Right lobe of liver (tissue), 6 donors: ENCODE measurements at regions not wholly inside any gene's neighbourhood (a gene's known extent, or its start where the extent isn't known, plus 50 kb on each side); places are given as distances from the start of the nearest gene placed in this dataset.

ENCODE experiments used
- ATAC-seq, 4 donors: fragments of 200-7000 bp; cut with Tn5 transposase; one replicate each; pipeline ENCODE4 v1.9.1; 2020; ENCODE audit warnings: mild to moderate bottlenecking in 4 of 4, moderate library complexity in 4 of 4
- DNase-seq, 3 donors: peaks; one replicate each; pipeline ENCODE4 v3.0.0-alpha.2; 2020
- H3K27ac ChIP-seq, 3 donors: fragments of 200-600 bp; one replicate each; pipeline ENCODE4 v1.8.0; 2022
- H3K27me3 ChIP-seq, 2 donors: fragments of 200-600 bp; one replicate each; pipeline ENCODE4 v1.8.0; 2022
- H3K36me3 ChIP-seq, 4 donors: fragments of 200-600 bp; sonication (generic) in 1 of 4; one replicate each; pipeline versions ENCODE4 v1.5.1 to v1.8.0; 2017 to 2022; ENCODE audit warnings: control low read depth in 1 of 4
- H3K4me1 ChIP-seq, 4 donors: fragments of 200-600 bp; sonication (generic) in 1 of 4; one replicate each; pipeline versions ENCODE4 v1.5.1 to v1.8.0; 2017 to 2022; ENCODE audit warnings: control low read depth in 1 of 4
- H3K4me3 ChIP-seq, 3 donors: fragments of 200-600 bp; one replicate each; pipeline ENCODE4 v1.8.0; 2022
- H3K9me3 ChIP-seq, 4 donors: fragments of 200-600 bp; sonication (generic) in 1 of 4; one replicate each; pipeline versions ENCODE4 v1.5.1 to v1.8.0; 2017 to 2022; ENCODE audit warnings: control low read depth in 1 of 4
- CTCF ChIP-seq, 4 donors: fragments of 200-600 bp in 3 of 4; fragments of 450-650 bp in 1 of 4; IDR thresholded peaks; one replicate each; pipeline versions ENCODE4 v1.5.1 to v1.8.0; 2016 to 2022; ENCODE audit warnings: antibody characterized with exemption in 4 of 4, mild to moderate bottlenecking in 2 of 4
- POLR2A ChIP-seq: fragments of 450-650 bp; IDR thresholded peaks from one replicate; pipeline ENCODE4 v1.6.1; 2017; ENCODE audit warnings: antibody characterized with exemption, mild to moderate bottlenecking
- WGBS: methylation state at CpG from one replicate; pipeline ENCODE4 v1.1.6; 2018; ENCODE audit warnings: low coverage, low lambda C conversion rate; ENCODE audit not compliant: insufficient coverage; ENCODE audit errors: missing lambda C conversion rate; 5-methylcytosine and 5-hydroxymethylcytosine counted together
- intact Hi-C, 2 donors: fragments of 100-400 bp; cut with DNase I; formaldehyde crosslinking; loops; one replicate each; pipeline versions ENCODE4 v1.11.2 to v1.14.1; 2022
- donor health status: DM: no; HTN: yes; CAD: no.
- donor health status: DM: no; HTN: no; CAD: no.
- donor health status: DM: no; HTN: no; CAD: no.
- donor health status: DM: no; HTN: yes; CAD: no.
- donor health status: DM: no; HTN: yes; CAD: no.

DNA sequence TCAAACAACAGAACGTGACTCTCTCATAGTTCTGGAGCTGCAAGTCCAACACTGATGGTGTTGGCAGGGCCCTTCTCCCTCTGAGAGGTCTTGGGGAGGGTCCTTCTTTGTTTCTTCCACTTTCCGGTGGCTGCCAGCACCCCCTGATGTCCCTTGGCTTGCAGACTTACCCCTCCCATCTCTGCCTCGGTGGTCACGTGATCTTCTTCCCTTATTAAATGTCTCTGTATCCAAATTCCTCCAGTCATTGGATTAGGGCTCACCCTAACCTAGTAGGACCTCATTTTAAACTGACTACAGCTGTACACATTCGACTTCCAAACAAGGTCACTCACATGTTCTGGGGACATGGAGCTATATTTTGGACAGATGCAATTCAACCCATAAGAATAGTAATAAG, 780.6 kb upstream of the SALL3 start:
- no peak overlapping the region for H3K27ac ChIP-seq
- TF ChIP-seq POLR2A = no peak
- no peak for TF ChIP-seq CTCF (IDR thresholded peaks at IDR 0.05)
- DNase-seq (no peak), ATAC-seq (no peak)
- intact Hi-C loops = no loop called here
- no peaks in the 10 kb centered on the region for H3K4me1 ChIP-seq
- no peaks in the 10 kb centered on the region for H3K36me3 ChIP-seq
- 40% methylated on average over 4 of the region's 5 CpGs for WGBS
- H3K27me3 ChIP-seq = no peaks in the 10 kb centered on the region
- H3K4me3 ChIP-seq = no peak overlapping the region
- H3K9me3 ChIP-seq = no peaks in the 10 kb centered on the region

- no peaks in the 10 kb centered on the region for H3K9me3 ChIP-seq
- H3K27ac ChIP-seq = no peak overlapping the region
- H3K36me3 ChIP-seq = no peaks in the 10 kb centered on the region
- H3K4me3 ChIP-seq = no peak overlapping the region
- TF ChIP-seq POLR2A (no peak), CTCF (IDR thresholded peaks at IDR 0.05) (no peak)
- ATAC-seq (no peak), DNase-seq (no peak)
- H3K4me1 ChIP-seq = no peaks in the 10 kb centered on the region
- H3K27me3 ChIP-seq = no peaks in the 10 kb centered on the region
- intact Hi-C loops = no loop called here
- 67% methylated on average over 4 of the region's 4 CpGs for WGBS
Measured at GRCh38 chr18:78199611-78200010, 780.0 kb upstream of the SALL3 start.

GRCh38 chr18:78207942-78208341, 771.7 kb upstream of the SALL3 start:
- Histone ChIP-seq H3K36me3 (no peaks in the 10 kb centered on the region), H3K4me1 (no peaks in the 10 kb centered on the region), H3K27me3 (no peaks in the 10 kb centered on the region), H3K9me3 (no peaks in the 10 kb centered on the region), H3K27ac (no peak overlapping the region), H3K4me3 (no peak overlapping the region)
- no peak for DNase-seq
- ATAC-seq = no peak
- WGBS = 35% methylated on average over 10 of the region's 10 CpGs
- intact Hi-C loops = no loop called here
- TF ChIP-seq POLR2A (no peak), CTCF (IDR thresholded peaks at IDR 0.05) (no peak)

- ATAC-seq = no peak
- no peak overlapping the region for H3K4me3 ChIP-seq
- intact Hi-C loops = no loop called here
- H3K27me3 ChIP-seq = no peaks in the 10 kb centered on the region
- no peaks in the 10 kb centered on the region for H3K9me3 ChIP-seq
- TF ChIP-seq POLR2A (no peak), CTCF (IDR thresholded peaks at IDR 0.05) (no peak)
- H3K27ac ChIP-seq = no peak overlapping the region
- no peaks in the 10 kb centered on the region for H3K36me3 ChIP-seq
- H3K4me1 ChIP-seq = no peaks in the 10 kb centered on the region
- DNase-seq = no peak
- 29% methylated on average over 2 of the region's 2 CpGs for WGBS
Measured at GRCh38 chr18:78208461-78208860, 771.2 kb upstream of the SALL3 start.

DNA sequence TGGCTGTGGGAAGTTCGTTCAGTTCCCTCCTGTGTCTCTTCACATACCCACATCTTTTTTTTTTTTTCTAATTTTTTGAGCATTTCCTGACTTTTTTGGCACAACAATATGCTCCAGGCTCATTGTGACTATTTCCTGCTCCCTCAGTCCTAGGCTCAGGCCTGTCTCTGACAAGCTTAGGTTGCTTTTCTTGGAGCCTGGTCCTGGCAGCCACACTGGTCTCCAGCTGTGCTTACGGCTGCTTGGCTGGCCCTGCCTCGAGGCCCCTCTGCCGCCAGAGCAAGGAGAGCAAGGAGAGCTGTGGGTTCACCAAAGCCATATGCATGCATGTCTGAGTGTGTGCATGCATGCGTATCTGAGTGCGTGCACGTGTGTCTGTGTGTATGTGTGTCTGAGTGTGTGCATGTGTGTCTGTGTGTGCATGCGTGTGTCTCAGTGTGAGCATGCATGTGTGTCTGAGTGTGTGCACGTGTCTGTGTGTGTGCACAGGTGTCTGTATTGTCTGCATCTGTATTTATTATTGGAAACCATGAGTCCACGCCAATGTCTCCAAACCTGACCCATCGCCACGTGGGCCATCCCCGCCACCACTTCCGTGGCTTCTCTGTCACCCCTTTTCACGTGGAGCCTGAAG, 766.1 kb upstream of the SALL3 start:
- ATAC-seq = peak in 3 of 4 donors; percentile 40 to 59 (median 56)
- no peak overlapping the region for H3K4me3 ChIP-seq
- TF ChIP-seq CTCF (IDR thresholded peaks at IDR 0.05) = no peak
- no peak for TF ChIP-seq POLR2A
- WGBS = 72% methylated on average over 14 of the region's 15 CpGs
- no peaks in the 10 kb centered on the region for H3K36me3 ChIP-seq
- H3K27me3 ChIP-seq = no peaks in the 10 kb centered on the region
- no peaks in the 10 kb centered on the region for H3K4me1 ChIP-seq
- no peaks in the 10 kb centered on the region for H3K9me3 ChIP-seq
- no peak overlapping the region for H3K27ac ChIP-seq
- intact Hi-C loops = no loop called here
- DNase-seq = no peak
